Mesothelial cell of epicardium (in vitro differentiated cells): ENCODE measurements at regions not wholly inside any gene's neighbourhood (a gene's known extent, or its start where the extent isn't known, plus 50 kb on each side); places are given as distances from the start of the nearest gene placed in this dataset.

Experiments
- DNase-seq, 2 experiments: peaks; one replicate each; pipeline ENCODE4 v3.0.0; 2021; ENCODE audit warnings: low spot score in 2 of 2; ENCODE audit not compliant: unreplicated experiment in 2 of 2
- H3K27ac Mint-ChIP-seq: 2 replicates; pipeline ENCODE4 v1.8.0; 2021; ENCODE audit warnings: mixed read lengths
- H3K27me3 Mint-ChIP-seq: 2 replicates; pipeline ENCODE4 v1.8.0; 2021; ENCODE audit warnings: low read depth, mixed read lengths
- H3K36me3 Mint-ChIP-seq: 2 replicates; pipeline ENCODE4 v1.8.0; 2021; ENCODE audit warnings: mixed read lengths
- H3K4me1 Mint-ChIP-seq: 2 replicates; pipeline ENCODE4 v1.8.0; 2021; ENCODE audit warnings: mixed read lengths
- H3K4me3 Mint-ChIP-seq: 2 replicates; pipeline ENCODE4 v1.8.0; 2021; ENCODE audit warnings: mild to moderate bottlenecking, moderate library complexity, mixed read lengths
- H3K9me3 Mint-ChIP-seq: 2 replicates; pipeline ENCODE4 v1.8.0; 2021; ENCODE audit warnings: mixed read lengths
- CTCF ChIP-seq: fragments of 200-600 bp; sonication (generic); IDR thresholded peaks from one replicate; pipeline ENCODE4 v1.5.0; 2021; ENCODE audit warnings: antibody characterized with exemption; ENCODE audit not compliant: unreplicated experiment

GRCh38 chr13:61779456-61779855, 363.8 kb upstream of the PCDH20 start:
- no peak overlapping the region for H3K4me3 Mint-ChIP-seq
- H3K36me3 Mint-ChIP-seq, result no peaks in the 10 kb centered on the region
- no peak for DNase-seq
- no peaks in the 10 kb centered on the region for H3K9me3 Mint-ChIP-seq
- H3K27ac Mint-ChIP-seq, result no peak overlapping the region
- H3K27me3 Mint-ChIP-seq, result no peaks in the 10 kb centered on the region
- TF ChIP-seq CTCF, result no peak
- H3K4me1 Mint-ChIP-seq, result peaks cover 2% of the 10 kb centered on the region

GRCh38 chr13:61778531-61778930, 362.9 kb upstream of the PCDH20 start:
- Mint-ChIP-seq H3K4me1 (peaks cover 2% of the 10 kb centered on the region), H3K36me3 (no peaks in the 10 kb centered on the region), H3K27me3 (no peaks in the 10 kb centered on the region), H3K9me3 (no peaks in the 10 kb centered on the region), H3K27ac (no peak overlapping the region), H3K4me3 (no peak overlapping the region)
- TF ChIP-seq CTCF, result no peak
- no peak for DNase-seq

DNA sequence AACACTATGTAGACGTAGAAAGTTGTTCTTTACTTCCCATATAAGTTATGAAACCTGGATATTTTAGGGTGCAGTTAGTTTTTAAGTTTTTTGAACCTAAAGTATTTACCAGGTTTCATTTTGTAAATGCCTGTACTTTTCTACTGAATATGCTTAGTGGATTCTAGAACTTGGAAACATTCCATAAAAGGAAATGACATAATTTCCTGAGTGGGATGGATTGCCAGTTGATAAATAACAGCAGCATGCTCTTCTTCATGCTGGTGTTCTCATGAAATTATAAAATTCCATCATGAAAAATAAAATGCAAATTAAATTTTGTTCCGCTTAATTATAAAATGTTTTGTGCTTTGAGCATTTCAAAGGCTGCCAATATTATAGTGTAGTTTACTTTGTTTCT, 362.2 kb upstream of the PCDH20 start:
- Mint-ChIP-seq H3K4me3 (no peak overlapping the region), H3K4me1 (peaks cover 2% of the 10 kb centered on the region), H3K27ac (no peak overlapping the region), H3K36me3 (no peaks in the 10 kb centered on the region), H3K27me3 (no peaks in the 10 kb centered on the region), H3K9me3 (no peaks in the 10 kb centered on the region)
- TF ChIP-seq CTCF, result no peak
- DNase-seq, result no peak

- no peaks in the 10 kb centered on the region for H3K27me3 Mint-ChIP-seq
- no peak for DNase-seq
- H3K36me3 Mint-ChIP-seq, result no peaks in the 10 kb centered on the region
- H3K4me1 Mint-ChIP-seq, result peaks cover 2% of the 10 kb centered on the region
- TF ChIP-seq CTCF, result no peak
- H3K9me3 Mint-ChIP-seq, result no peaks in the 10 kb centered on the region
- no peak overlapping the region for H3K4me3 Mint-ChIP-seq
- H3K27ac Mint-ChIP-seq, result peak overlapping the region; percentile 22
Measured at GRCh38 chr13:61777271-61777670, 361.6 kb upstream of the PCDH20 start.

GRCh38 chr13:61774903-61775302, 359.3 kb upstream of the PCDH20 start:
- Mint-ChIP-seq H3K4me1 (peaks cover 2% of the 10 kb centered on the region), H3K27me3 (no peaks in the 10 kb centered on the region)

More at GRCh38 chr13:61774903-61775302, 359.3 kb upstream of the PCDH20 start:
- H3K9me3 Mint-ChIP-seq, result no peaks in the 10 kb centered on the region
- TF ChIP-seq CTCF, result no peak
- no peak overlapping the region for H3K4me3 Mint-ChIP-seq
- no peak overlapping the region for H3K27ac Mint-ChIP-seq
- H3K36me3 Mint-ChIP-seq, result no peaks in the 10 kb centered on the region
- no peak for DNase-seq
